Fibroblast of lung (primary cell): ENCODE measurements at regions not wholly inside any gene's neighbourhood (a gene's known extent, or its start where the extent isn't known, plus 50 kb on each side); places are given as distances from the start of the nearest gene placed in this dataset.

ENCODE experiments used
- DNase-seq, 2 donors: peaks; one replicate each; pipeline versions ENCODE4 v3.0.0 to v3.0.0-alpha.2; 2010; ENCODE audit warnings: low read depth in 2 of 2
- H2AFZ ChIP-seq: 2 replicates; pipeline ENCODE4 v1.5.1; 2012; ENCODE audit warnings: low read length, control low read depth, inconsistent platforms
- H3K27ac ChIP-seq: 2 replicates; pipeline ENCODE4 v1.5.1; 2011; ENCODE audit warnings: low read length, control low read depth; ENCODE audit not compliant: insufficient read depth
- H3K27me3 ChIP-seq: 2 replicates; pipeline ENCODE4 v1.5.1; 2011; ENCODE audit warnings: mild to moderate bottlenecking, low read length; ENCODE audit not compliant: control insufficient read depth, insufficient read depth
- H3K36me3 ChIP-seq: 2 replicates; pipeline ENCODE4 v1.5.1; 2011; ENCODE audit warnings: low read length; ENCODE audit not compliant: control insufficient read depth, insufficient read depth
- H3K4me1 ChIP-seq: 2 replicates; pipeline ENCODE4 v1.5.1; 2011; ENCODE audit warnings: low read length; ENCODE audit not compliant: control insufficient read depth, insufficient read depth; ENCODE audit errors: extremely low read depth
- H3K4me2 ChIP-seq: 2 replicates; pipeline ENCODE4 v1.5.1; 2011; ENCODE audit warnings: low read length, control low read depth; ENCODE audit not compliant: insufficient read depth; ENCODE audit errors: extremely low read depth
- H3K4me3 ChIP-seq, 4 experiments: fragments of 200-600 bp in 1 of 4; sonication (generic) in 1 of 4; replicated peaks in 1 of 4; 2 replicates each; pipeline ENCODE4 v1.5.1; 2011 to 2016; ENCODE audit warnings: low read length in 4 of 4, low read depth in 3 of 4, mild to moderate bottlenecking in 3 of 4, control low read depth in 2 of 4, inconsistent platforms in 1 of 4, mixed read lengths in 1 of 4; ENCODE audit not compliant: insufficient read depth in 1 of 4; ENCODE audit errors: control extremely low read depth in 1 of 4
- H3K79me2 ChIP-seq: 2 replicates; pipeline ENCODE4 v1.5.1; 2012; ENCODE audit warnings: mild to moderate bottlenecking, low read length, inconsistent platforms; ENCODE audit not compliant: control insufficient read depth, insufficient read depth
- H3K9ac ChIP-seq: 2 replicates; pipeline ENCODE4 v1.5.1; 2011; ENCODE audit warnings: mild to moderate bottlenecking, low read length, control low read depth; ENCODE audit not compliant: insufficient read depth
- H3K9me3 ChIP-seq: 2 replicates; pipeline ENCODE4 v1.5.1; 2012; ENCODE audit warnings: low read depth, low read length; ENCODE audit not compliant: control insufficient read depth, insufficient read depth
- H4K20me1 ChIP-seq: 2 replicates; pipeline ENCODE4 v1.5.1; 2011; ENCODE audit warnings: low read length; ENCODE audit not compliant: control insufficient read depth, insufficient read depth; ENCODE audit errors: extremely low read depth
- CTCF ChIP-seq, 2 donors: IDR thresholded peaks in 1 of 2; conservative IDR thresholded peaks in 1 of 2; 1 replicate in 1 of 2; 2 replicates in 1 of 2; pipeline ENCODE4 v1.5.1; 2011 to 2012; ENCODE audit warnings: low read length in 2 of 2, control low read depth in 1 of 2, inconsistent platforms in 1 of 2, low read depth in 1 of 2, mild to moderate bottlenecking in 1 of 2
- EZH2 ChIP-seq: IDR thresholded peaks from 2 replicates; pipeline ENCODE4 v1.5.1; 2012; ENCODE audit warnings: low read length, control low read depth, mild to moderate bottlenecking; ENCODE audit errors: missing control alignments

- no peak for DNase-seq
- no peak overlapping the region for H3K9ac ChIP-seq
- H3K27ac ChIP-seq, result no peak overlapping the region
- H3K79me2 ChIP-seq, result no peaks in the 10 kb centered on the region
- no peaks in the 10 kb centered on the region for H4K20me1 ChIP-seq
- no peak for TF ChIP-seq CTCF (conservative IDR thresholded peaks at IDR 0.05 in 1 of 2, IDR thresholded peaks at IDR 0.05 in 1 of 2; ENCODE audit: low read depth in 1 of 2, low read length in 2 of 2)
- no peak for TF ChIP-seq EZH2
- H3K9me3 ChIP-seq, result no peaks in the 10 kb centered on the region
- no peak overlapping the region for H3K4me2 ChIP-seq
- H3K36me3 ChIP-seq, result no peaks in the 10 kb centered on the region
- no peak overlapping the region for H3K4me3 ChIP-seq
- H3K27me3 ChIP-seq, result no peaks in the 10 kb centered on the region
- H2AFZ ChIP-seq, result no peak overlapping the region
- no peaks in the 10 kb centered on the region for H3K4me1 ChIP-seq
Observed at GRCh38 chr10:125269716-125270115, 109.4 kb upstream of the CTBP2 start.

GRCh38 chr10:125266966-125267365, 106.6 kb upstream of the CTBP2 start:
- Histone ChIP-seq H3K4me2 (no peak overlapping the region), H2AFZ (no peak overlapping the region), H3K9me3 (no peaks in the 10 kb centered on the region), H3K27me3 (no peaks in the 10 kb centered on the region), H3K4me1 (no peaks in the 10 kb centered on the region), H3K27ac (no peak overlapping the region), H3K79me2 (no peaks in the 10 kb centered on the region), H4K20me1 (no peaks in the 10 kb centered on the region), H3K9ac (no peak overlapping the region), H3K4me3 (no peak overlapping the region), H3K36me3 (no peaks in the 10 kb centered on the region)
- DNase-seq, result no peak
- TF ChIP-seq EZH2 (no peak), CTCF (conservative IDR thresholded peaks at IDR 0.05 in 1 of 2, IDR thresholded peaks at IDR 0.05 in 1 of 2; ENCODE audit: low read depth in 1 of 2, low read length in 2 of 2) (no peak)

- H3K36me3 ChIP-seq, result no peaks in the 10 kb centered on the region
- no peaks in the 10 kb centered on the region for H3K4me1 ChIP-seq
- H4K20me1 ChIP-seq, result no peaks in the 10 kb centered on the region
- H3K4me2 ChIP-seq, result no peak overlapping the region
- H3K27me3 ChIP-seq, result no peaks in the 10 kb centered on the region
- TF ChIP-seq CTCF (conservative IDR thresholded peaks at IDR 0.05 in 1 of 2, IDR thresholded peaks at IDR 0.05 in 1 of 2; ENCODE audit: low read depth in 1 of 2, low read length in 2 of 2) (no peak), EZH2 (no peak)
- H2AFZ ChIP-seq, result no peak overlapping the region
- DNase-seq, result no peak
- H3K9me3 ChIP-seq, result no peaks in the 10 kb centered on the region
- H3K9ac ChIP-seq, result no peak overlapping the region
- H3K79me2 ChIP-seq, result no peaks in the 10 kb centered on the region
- no peak overlapping the region for H3K27ac ChIP-seq
- no peak overlapping the region for H3K4me3 ChIP-seq
Observed at GRCh38 chr10:125266541-125266940, 106.2 kb upstream of the CTBP2 start.
